GM18505 (cell line): ENCODE measurements at regions not wholly inside any gene's neighbourhood (a gene's known extent, or its start where the extent isn't known, plus 50 kb on each side); places are given as distances from the start of the nearest gene placed in this dataset.

ENCODE experiments used
- ATAC-seq: cut with Tn5 transposase; IDR thresholded peaks from one replicate; pipeline ENCODE4 v1.9.1; 2021; ENCODE audit not compliant: unreplicated experiment
- POLR2A ChIP-seq: IDR thresholded peaks from 4 replicates; pipeline ENCODE4 v1.6.1; 2011; ENCODE audit warnings: borderline replicate concordance; ENCODE audit not compliant: insufficient read depth, insufficient read length; ENCODE audit errors: extremely low read depth

DNA sequence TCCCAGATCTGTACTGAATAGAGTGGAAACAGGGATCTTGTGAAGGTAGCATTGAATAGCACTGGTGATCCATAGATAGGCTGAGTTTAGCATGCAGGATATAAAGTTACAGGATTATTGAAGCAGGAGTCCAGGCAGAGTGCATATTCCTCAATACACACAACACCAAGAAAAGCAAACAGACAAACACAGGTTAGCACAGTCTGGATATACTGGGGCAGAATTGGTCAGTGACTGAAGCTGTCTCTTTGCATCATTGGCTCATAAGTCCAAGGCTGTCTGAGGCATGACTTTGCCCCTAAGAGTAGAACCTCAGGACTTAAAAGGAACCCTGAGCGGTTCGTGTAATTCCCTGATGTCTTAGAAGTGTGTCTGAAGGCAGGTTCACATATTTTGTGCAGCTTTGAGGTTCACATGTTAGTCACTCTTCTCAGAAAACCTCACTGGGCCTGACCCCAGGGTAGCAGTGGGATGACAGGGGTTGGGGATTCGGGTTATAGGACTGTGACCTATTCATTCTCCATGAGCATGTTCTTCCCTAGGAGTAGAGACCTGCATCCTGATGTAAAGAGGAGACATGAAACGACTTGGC is 134.6 kb downstream of the AASDH start:
- no peak for TF ChIP-seq POLR2A

DNA sequence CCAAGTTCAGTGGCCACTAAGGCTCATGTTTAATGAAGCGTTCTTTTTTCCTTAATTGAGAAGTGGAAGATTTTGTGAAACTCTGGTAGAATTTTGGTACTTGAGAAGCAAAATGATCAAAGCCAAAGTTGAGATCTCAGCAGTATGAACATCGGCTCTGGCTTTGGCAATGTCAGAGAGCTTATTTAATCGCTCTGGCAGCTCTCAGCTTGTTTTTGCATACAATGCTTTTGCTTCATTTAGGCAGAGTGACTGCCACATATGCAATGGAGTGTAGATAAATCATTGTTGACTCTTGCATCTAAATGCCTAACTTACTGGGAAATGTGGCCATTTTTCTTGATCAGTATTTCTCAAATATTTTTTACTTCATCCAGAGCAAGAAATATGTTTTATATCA is 135.7 kb downstream of the AASDH start:
- no peak for TF ChIP-seq POLR2A
- ATAC-seq, result no peak

More for the DNA sequence above, 134.6 kb downstream of the AASDH start:
- ATAC-seq, result no peak

DNA sequence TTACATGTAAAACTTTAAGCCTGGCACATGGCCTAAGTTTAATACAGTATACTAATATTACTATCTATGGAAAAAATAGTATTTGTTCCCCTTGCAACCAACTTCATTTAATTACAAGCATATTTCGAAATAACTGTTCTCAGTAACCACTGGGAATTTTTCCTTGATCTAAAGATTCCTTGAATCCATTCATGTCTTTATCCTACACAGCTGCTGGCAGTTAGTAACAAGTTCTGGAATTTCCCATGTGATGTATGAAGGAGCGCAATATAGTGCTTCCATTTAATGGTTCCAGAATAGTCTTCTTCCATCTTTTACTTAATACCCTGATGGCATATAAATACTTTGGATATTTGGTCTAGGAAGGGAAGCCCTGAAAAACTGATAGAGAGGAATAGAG is 136.5 kb downstream of the AASDH start:
- no peak for TF ChIP-seq POLR2A
- ATAC-seq, result no peak

DNA sequence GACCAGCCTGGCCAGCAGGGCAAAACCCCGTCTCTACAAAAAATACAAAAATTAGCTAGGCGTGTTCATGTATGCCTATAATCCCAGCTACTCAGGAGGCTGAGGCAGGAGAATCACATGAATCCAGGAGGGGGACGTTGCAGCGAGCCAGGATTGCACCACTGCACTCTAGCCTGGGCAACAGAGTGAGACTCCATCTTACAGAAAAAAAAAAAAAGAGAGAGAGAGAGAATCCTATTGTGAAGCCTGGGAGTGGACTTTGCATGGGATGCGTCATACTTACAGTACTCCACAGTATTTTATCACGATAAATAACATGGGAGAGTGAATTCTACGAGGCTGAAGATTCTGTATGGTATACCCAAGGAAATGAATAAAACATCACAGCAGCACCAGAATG is 139.6 kb downstream of the AASDH start:
- no peak for ATAC-seq
- TF ChIP-seq POLR2A, result no peak

DNA sequence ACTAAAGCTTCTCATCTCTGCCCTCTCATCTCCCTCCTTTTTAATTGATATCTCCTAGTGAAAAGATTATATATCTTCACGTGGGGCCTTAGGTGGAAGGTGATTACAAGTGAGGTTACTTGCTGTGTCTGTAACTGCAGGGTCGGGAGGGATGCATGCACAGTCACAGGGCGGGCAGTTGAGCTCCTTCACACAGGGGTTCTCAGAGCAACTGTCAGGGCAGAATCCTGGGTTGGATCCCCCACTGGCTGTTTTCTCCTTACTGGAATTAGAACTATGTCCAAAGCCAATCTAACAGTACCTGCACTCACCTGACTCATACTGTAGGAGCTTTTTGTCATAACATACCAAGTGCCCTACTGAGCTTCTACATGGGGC is 141.1 kb downstream of the AASDH start:
- TF ChIP-seq POLR2A, result no peak
- no peak for ATAC-seq

DNA sequence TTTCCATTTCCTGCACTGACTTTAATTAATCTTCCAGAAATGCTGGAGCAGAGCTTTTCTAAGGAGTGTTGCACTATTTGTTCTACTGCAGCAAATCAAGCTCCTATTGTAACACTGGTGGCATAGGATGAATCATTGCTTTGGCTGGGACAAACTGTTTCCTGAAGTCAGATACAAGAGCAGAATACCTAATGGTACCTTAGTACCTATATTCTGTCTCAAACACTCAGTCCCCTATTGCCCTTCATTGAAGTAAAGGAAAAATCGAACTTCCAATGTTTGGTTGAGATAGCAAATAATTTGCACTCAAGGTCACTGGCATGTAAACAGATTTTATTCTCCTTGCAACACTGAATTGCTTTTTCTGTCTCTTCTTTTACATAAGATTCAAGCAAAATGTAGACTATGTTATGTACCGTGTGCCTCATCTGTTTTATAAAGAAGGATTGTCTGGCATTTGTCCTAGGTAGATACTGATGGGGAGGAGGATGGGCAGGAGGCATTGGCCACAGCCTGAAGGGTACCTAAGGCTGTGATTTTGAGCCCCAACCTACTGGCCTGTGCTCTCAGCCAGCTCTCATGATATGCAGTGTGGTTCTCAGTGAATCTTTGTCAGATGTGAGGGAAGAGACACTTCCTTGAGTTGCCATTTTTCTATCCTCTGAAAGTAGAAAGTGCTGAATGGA is 141.6 kb downstream of the AASDH start:
- no peak for ATAC-seq
- no peak for TF ChIP-seq POLR2A

DNA sequence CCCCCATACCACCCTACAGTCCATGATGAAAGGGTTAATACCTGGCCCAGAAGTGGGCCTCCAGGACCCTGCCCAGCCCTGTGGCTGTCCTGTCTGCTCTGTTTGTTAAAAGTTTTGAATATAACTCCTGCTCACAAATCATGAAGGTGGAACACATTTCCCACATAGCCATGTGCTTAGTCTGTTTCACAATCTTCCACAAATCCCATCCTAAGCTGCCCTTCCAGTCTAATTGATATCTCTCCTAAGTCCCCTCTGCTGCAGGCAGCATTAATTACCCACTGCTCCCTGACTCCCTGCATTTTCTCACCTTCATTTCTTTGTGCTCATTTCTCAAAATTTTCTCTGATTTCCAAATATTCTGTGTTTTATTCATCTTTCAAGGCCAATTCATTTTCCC is 142.6 kb downstream of the AASDH start:
- TF ChIP-seq POLR2A, result no peak
- no peak for ATAC-seq

DNA sequence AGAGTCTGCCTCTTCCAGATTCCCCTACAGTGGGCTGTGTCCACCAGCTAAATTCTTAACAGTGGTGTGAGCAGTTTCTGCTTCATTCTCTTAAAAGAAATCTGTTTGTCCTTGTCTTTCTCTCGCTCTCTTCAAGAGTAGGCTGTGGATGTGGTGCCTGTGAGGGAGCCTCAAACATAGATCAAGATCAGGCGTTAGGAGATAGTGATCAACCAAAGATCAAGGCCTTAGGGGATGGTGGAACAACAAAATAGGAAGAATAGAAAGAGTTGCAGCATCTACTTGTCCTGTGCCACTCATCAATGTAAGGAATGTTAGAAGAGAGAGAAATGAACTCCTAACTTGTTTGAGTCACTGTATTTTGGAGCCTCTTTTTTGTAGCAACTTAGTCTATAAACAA is 144.2 kb downstream of the AASDH start:
- ATAC-seq, result no peak
- no peak for TF ChIP-seq POLR2A

DNA sequence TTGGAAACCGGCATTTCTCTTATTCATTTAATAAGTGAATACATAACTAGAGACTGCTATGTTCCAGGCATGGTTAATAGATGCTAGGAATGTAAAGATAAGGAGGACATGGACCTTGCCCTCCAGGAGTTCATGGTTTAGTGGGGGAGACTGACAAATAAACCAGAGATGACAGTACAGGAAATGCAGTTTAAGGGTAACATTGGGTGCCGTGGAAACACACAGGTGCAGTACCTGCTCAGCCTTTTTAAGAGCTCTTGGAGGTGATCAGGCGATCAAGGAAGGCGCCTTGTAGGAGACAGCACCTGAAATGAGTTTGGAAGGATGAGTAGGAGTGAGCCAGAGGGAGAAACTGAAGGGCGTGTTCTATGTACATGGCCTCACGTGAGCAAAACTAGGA is 145.8 kb downstream of the AASDH start:
- no peak for ATAC-seq

DNA sequence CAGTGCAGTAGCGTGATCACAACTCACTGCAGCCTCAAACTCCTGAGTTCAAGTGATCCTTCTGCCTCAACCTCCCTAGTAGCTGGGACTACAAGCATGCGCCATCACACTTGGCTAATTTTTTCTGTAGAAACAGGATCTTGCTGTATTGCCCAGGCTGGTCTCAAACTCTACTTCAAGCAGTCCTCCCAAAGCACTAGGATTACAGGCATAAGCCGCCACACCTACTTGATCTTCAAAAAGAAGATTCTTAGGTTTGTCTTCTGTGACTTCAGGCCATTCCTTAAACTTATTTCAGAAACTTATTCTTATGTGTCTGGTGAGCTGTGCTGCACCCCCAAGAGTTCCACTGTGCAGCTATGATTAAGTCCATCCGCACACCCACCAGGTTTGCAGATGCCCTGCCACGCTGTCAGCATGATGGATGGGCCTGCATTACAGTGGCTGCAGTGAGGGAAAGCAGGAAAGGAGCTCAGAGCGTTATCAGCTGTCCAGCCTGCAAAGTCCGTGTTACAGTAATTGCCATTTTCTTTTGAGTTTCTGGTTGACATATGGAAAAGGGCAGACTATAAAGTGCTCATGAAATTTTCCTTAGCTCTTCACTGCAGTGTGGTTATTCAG is 146.6 kb downstream of the AASDH start:
- no peak for TF ChIP-seq POLR2A

More for the DNA sequence above, 145.8 kb downstream of the AASDH start:
- TF ChIP-seq POLR2A, result no peak

DNA sequence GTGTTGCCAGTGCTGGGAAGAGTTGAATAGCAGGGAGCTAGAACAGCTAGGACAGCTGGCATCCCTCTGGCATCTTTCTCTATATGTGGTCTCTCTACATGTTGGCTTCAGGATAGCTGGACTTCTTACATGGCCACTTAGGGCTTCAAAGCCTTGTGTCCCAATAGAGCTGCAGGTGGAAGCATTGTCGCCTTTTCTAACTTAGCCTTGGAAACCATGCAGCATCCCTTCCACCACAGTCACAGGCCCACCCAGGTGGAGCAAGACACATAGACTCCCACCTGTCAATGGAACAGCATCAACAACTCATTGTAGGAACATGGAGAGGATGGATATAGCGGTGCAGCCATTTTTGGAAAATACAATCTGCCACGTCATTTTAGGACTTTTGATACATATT is 149.0 kb downstream of the AASDH start:
- ATAC-seq, result no peak
- no peak for TF ChIP-seq POLR2A

More for the DNA sequence above, 146.6 kb downstream of the AASDH start:
- ATAC-seq, result no peak

DNA sequence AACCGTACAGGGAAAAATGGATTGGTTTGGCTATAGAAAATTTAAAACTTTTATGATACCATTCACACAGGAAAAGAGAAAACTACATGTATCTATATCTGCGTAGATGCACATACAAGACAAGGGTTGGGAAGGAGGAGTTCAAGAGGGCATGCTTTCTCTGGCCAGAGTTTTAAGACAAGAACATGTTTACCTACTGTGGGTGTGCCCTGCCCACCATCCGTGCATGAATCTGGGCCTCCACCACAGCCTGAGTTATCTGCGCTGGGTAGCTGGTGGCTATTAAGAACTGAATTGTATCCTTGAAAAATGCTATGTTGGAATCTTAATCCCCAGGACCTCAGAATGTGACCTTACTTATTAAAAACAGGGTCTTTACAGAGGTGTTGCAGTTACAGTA is 151.6 kb downstream of the AASDH start:
- no peak for TF ChIP-seq POLR2A
- no peak for ATAC-seq

DNA sequence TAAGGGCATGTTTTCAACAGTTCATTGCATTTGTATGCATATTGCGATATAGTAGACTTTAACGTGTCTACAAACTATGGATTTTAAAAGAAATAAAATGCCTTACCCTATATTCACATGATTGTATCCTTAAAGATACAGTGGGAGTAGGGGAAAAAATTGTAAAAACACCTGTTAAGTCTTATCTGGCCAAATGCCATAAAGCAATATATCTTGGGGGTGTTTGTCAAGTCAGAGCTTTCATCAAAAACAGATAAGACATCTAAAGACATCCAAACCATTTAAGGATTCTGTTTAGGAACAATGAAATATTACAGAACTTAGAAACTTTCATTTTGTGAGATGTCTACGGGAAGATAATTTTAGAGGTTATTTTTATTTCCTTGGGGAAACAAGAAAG is 152.3 kb downstream of the AASDH start:
- no peak for ATAC-seq
- TF ChIP-seq POLR2A, result no peak

DNA sequence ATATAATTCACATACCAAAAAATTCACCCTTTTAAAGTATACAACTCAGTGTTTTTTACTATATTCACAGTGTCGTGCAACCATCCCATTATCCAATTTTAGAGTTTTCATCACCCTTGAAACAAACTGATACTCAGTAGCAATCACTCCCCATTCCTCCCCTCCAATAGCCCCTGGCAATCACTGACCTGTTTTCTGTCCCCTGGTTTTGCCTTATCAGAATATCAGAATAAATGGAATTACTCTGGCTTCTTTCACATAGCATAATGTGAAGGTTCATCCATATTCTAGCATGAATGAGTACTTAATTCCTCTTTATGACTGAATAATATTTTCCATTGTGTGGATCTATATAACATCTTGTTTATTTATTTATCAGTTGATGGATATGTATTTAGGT is 153.2 kb downstream of the AASDH start:
- no peak for ATAC-seq
- no peak for TF ChIP-seq POLR2A
